ENCODE measurements at regions not wholly inside any gene's neighbourhood (a gene's known extent, or its start where the extent isn't known, plus 50 kb on each side); places are given as distances from the start of the nearest gene placed in this dataset.

GRCh38 chr14:54047645-54048308 is 91.2 kb upstream of the BMP4 start:
- Histone ChIP-seq H3K9ac (ENCODE audit: low read length) (no peak overlapping the region), H2AFZ (ENCODE audit: low read depth, low read length) (no peak overlapping the region), H3K4me2 (ENCODE audit: low read length) (no peak overlapping the region), H4K20me1 (ENCODE audit: insufficient read depth) (no peaks in the 10 kb centered on the region), H3K9me3 (ENCODE audit: low read length) (no peaks in the 10 kb centered on the region), H3K79me2 (replicated peaks; ENCODE audit: insufficient read depth, low read length) (no peaks in the 10 kb centered on the region), H3F3A (ENCODE audit: insufficient read depth, low read length, poor library complexity, severe bottlenecking) (no peaks in the 10 kb centered on the region), H3K4me3 (ENCODE audit: low read length) (no peak overlapping the region), H3K27ac (ENCODE audit: low read length) (no peak overlapping the region), H3K36me3 (ENCODE audit: insufficient read depth, low read length) (no peaks in the 10 kb centered on the region), H3K27me3 (ENCODE audit: insufficient read depth, low read depth, low read length) (no peaks in the 10 kb centered on the region), H3K9me2 (ENCODE audit: insufficient read depth, low read length) (no peaks in the 10 kb centered on the region)
- TF ChIP-seq SMC3 (conservative IDR thresholded peaks at IDR 0.05; ENCODE audit: poor library complexity) (no peak), CTCF (IDR thresholded peaks at IDR 0.05; ENCODE audit: poor library complexity, severe bottlenecking) (no peak), EP300 (conservative IDR thresholded peaks at IDR 0.05; ENCODE audit: poor library complexity, severe bottlenecking) (no peak), POLR2AphosphoS5 (IDR thresholded peaks at IDR 0.05) (no peak), TAF1 (IDR thresholded peaks at IDR 0.05; ENCODE audit: low read depth) (no peak), EZH2 (IDR thresholded peaks at IDR 0.05; ENCODE audit: borderline replicate concordance, insufficient read depth, low read length, poor library complexity, severe bottlenecking) (no peak), RAD21 (conservative IDR thresholded peaks at IDR 0.05) (no peak)

DNA sequence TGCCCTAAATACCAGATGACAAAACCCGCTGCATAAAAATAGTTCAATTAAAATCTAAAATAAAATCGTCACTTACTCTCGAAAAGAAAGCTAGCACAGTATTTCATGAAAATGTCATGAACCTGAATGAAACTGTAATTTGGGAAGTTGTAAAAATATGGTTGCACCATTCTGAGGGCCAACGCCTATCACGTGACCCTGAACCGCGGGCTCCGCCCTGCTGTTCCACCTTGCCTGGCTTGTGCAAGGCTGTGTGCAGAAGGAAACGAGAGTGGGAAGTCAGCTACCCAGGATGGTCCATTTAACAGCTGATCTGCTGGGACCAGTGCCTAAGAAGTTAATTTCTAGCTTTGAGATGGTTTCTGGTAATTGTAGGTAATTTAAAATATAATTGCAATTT is 91.7 kb upstream of the BMP4 start:
- no peak overlapping the region for H3K9ac ChIP-seq (ENCODE audit: low read length)
- H2AFZ ChIP-seq (ENCODE audit: low read depth, low read length) = no peak overlapping the region
- TF ChIP-seq MXI1 (conservative IDR thresholded peaks at IDR 0.05; ENCODE audit: poor library complexity, severe bottlenecking) = no peak
- no peak for TF ChIP-seq EP300 (conservative IDR thresholded peaks at IDR 0.05; ENCODE audit: poor library complexity, severe bottlenecking)
- TF ChIP-seq POLR2AphosphoS5 (IDR thresholded peaks at IDR 0.05) = no peak
- H3K4me2 ChIP-seq (ENCODE audit: low read length) = no peak overlapping the region
- H3K9me3 ChIP-seq (ENCODE audit: low read length) = no peaks in the 10 kb centered on the region
- H3F3A ChIP-seq (ENCODE audit: insufficient read depth, low read length, poor library complexity, severe bottlenecking) = no peaks in the 10 kb centered on the region
- H3K79me2 ChIP-seq (replicated peaks; ENCODE audit: insufficient read depth, low read length) = no peaks in the 10 kb centered on the region
- H3K27ac ChIP-seq (ENCODE audit: low read length) = no peak overlapping the region
- H3K4me3 ChIP-seq (ENCODE audit: low read length) = no peak overlapping the region
- H3K36me3 ChIP-seq (ENCODE audit: insufficient read depth, low read length) = no peaks in the 10 kb centered on the region
- no peaks in the 10 kb centered on the region for H4K20me1 ChIP-seq (ENCODE audit: insufficient read depth)
- no peaks in the 10 kb centered on the region for H3K9me2 ChIP-seq (ENCODE audit: insufficient read depth, low read length)
- no peaks in the 10 kb centered on the region for H3K27me3 ChIP-seq (ENCODE audit: insufficient read depth, low read depth, low read length)

DNA sequence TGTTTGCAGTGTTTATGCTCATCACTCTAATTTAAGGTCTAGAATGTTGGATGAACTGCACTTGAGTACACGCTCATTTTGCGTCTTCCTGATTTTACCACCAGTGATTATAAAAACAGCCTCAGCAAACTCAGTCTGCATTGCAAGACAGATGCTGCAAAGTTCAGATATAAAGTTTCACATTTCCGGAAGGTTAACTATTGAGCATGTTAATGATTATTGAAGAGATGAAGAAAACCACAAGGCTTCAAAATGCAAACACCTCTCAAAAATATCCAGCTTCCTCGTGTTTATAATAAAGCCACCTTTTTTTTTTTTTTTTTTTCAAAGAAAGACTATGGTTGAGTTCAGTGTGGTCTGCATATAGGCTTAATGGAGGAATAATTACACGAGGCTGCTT is 92.1 kb upstream of the BMP4 start:
- H3K9me2 ChIP-seq (ENCODE audit: insufficient read depth, low read length) = no peaks in the 10 kb centered on the region
- H3K4me2 ChIP-seq (ENCODE audit: low read length) = no peak overlapping the region
- H4K20me1 ChIP-seq (ENCODE audit: insufficient read depth) = no peaks in the 10 kb centered on the region
- H3K9ac ChIP-seq (ENCODE audit: low read length) = no peak overlapping the region
- H3K4me3 ChIP-seq (ENCODE audit: low read length) = no peak overlapping the region
- H3K27me3 ChIP-seq (ENCODE audit: insufficient read depth, low read depth, low read length) = no peaks in the 10 kb centered on the region
- H3K27ac ChIP-seq (ENCODE audit: low read length) = no peak overlapping the region
- H3K79me2 ChIP-seq (replicated peaks; ENCODE audit: insufficient read depth, low read length) = no peaks in the 10 kb centered on the region
- no peaks in the 10 kb centered on the region for H3K36me3 ChIP-seq (ENCODE audit: insufficient read depth, low read length)
- H3K9me3 ChIP-seq (ENCODE audit: low read length) = no peaks in the 10 kb centered on the region
- H2AFZ ChIP-seq (ENCODE audit: low read depth, low read length) = no peak overlapping the region
- no peaks in the 10 kb centered on the region for H3F3A ChIP-seq (ENCODE audit: insufficient read depth, low read length, poor library complexity, severe bottlenecking)
- TF ChIP-seq, protein P1, sequence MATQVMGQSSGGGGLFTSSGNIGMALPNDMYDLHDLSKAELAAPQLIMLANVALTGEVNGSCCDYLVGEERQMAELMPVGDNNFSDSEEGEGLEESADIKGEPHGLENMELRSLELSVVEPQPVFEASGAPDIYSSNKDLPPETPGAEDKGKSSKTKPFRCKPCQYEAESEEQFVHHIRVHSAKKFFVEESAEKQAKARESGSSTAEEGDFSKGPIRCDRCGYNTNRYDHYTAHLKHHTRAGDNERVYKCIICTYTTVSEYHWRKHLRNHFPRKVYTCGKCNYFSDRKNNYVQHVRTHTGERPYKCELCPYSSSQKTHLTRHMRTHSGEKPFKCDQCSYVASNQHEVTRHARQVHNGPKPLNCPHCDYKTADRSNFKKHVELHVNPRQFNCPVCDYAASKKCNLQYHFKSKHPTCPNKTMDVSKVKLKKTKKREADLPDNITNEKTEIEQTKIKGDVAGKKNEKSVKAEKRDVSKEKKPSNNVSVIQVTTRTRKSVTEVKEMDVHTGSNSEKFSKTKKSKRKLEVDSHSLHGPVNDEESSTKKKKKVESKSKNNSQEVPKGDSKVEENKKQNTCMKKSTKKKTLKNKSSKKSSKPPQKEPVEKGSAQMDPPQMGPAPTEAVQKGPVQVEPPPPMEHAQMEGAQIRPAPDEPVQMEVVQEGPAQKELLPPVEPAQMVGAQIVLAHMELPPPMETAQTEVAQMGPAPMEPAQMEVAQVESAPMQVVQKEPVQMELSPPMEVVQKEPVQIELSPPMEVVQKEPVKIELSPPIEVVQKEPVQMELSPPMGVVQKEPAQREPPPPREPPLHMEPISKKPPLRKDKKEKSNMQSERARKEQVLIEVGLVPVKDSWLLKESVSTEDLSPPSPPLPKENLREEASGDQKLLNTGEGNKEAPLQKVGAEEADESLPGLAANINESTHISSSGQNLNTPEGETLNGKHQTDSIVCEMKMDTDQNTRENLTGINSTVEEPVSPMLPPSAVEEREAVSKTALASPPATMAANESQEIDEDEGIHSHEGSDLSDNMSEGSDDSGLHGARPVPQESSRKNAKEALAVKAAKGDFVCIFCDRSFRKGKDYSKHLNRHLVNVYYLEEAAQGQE (IDR thresholded peaks at IDR 0.05; ENCODE audit: borderline replicate concordance) = no peak
- TF ChIP-seq MXI1 (conservative IDR thresholded peaks at IDR 0.05; ENCODE audit: poor library complexity, severe bottlenecking) (no peak), CTCF (IDR thresholded peaks at IDR 0.05; ENCODE audit: poor library complexity, severe bottlenecking) (no peak), SMC3 (conservative IDR thresholded peaks at IDR 0.05; ENCODE audit: poor library complexity) (no peak), RAD21 (conservative IDR thresholded peaks at IDR 0.05) (no peak), EZH2 (IDR thresholded peaks at IDR 0.05; ENCODE audit: borderline replicate concordance, insufficient read depth, low read length, poor library complexity, severe bottlenecking) (no peak), EP300 (conservative IDR thresholded peaks at IDR 0.05; ENCODE audit: poor library complexity, severe bottlenecking) (no peak), POLR2AphosphoS5 (IDR thresholded peaks at IDR 0.05) (no peak), TAF1 (IDR thresholded peaks at IDR 0.05; ENCODE audit: low read depth) (no peak)

All from neural cell (in vitro differentiated cells).